HEK293 (cell line): ENCODE measurements at regions not wholly inside any gene's neighbourhood (a gene's known extent, or its start where the extent isn't known, plus 50 kb on each side); places are given as distances from the start of the nearest gene placed in this dataset.

Experiments
- CTCF ChIA-PET: fragments of 350-600 bp; formaldehyde crosslinking; extraction: SDS; loops from one replicate; lab custom pipeline; 2021; ENCODE audit warnings: antibody characterized with exemption; lab: Yijun Ruan, JAX
- POLR2A ChIA-PET: fragments of 300-600 bp; formaldehyde crosslinking; extraction: SDS; loops from one replicate; lab custom pipeline; 2020; ENCODE audit warnings: antibody characterized with exemption, inconsistent platforms; lab: Yijun Ruan, JAX
- H3K27ac ChIP-seq: fragments of 200-500 bp; sonication (Bioruptor generic); 2 replicates; pipeline ENCODE4 v1.5.1; 2014; ENCODE audit warnings: low read depth, low read length, control low read depth, inconsistent platforms; ENCODE audit errors: extremely low read depth
- H3K36me3 ChIP-seq, 2 experiments: fragments of 200-500 bp in 1 of 2; sonication (Bioruptor generic) in 1 of 2; 1 replicate in 1 of 2; 2 replicates in 1 of 2; pipeline ENCODE4 v1.5.1; 2014 to 2017; ENCODE audit warnings: inconsistent platforms in 2 of 2, low read length in 2 of 2; ENCODE audit not compliant: control insufficient read depth in 2 of 2, insufficient read depth in 1 of 2
- H3K4me1 ChIP-seq: fragments of 200-500 bp; sonication (Bioruptor generic); 2 replicates; pipeline ENCODE4 v1.5.1; 2014; ENCODE audit warnings: mild to moderate bottlenecking, low read length, inconsistent platforms; ENCODE audit not compliant: control insufficient read depth, insufficient read depth
- H3K4me3 ChIP-seq: 2 replicates; pipeline ENCODE4 v1.5.1; 2011; ENCODE audit warnings: low read depth, mild to moderate bottlenecking, control low read depth, low read length, moderate library complexity
- H3K9me3 ChIP-seq: fragments of 200-500 bp; sonication (Bioruptor generic); 2 replicates; pipeline ENCODE4 v1.5.1; 2014; ENCODE audit warnings: low read depth, low read length, inconsistent platforms; ENCODE audit not compliant: control insufficient read depth, insufficient read depth
- ATF2 ChIP-seq: fragments of 450-650 bp; formaldehyde crosslinking; IDR thresholded peaks from 2 replicates; pipeline ENCODE4 v1.5.1; 2016; ENCODE audit warnings: missing biosample characterization, missing genetic modification characterization, low read depth
- EGR2 ChIP-seq: fragments of 450-650 bp; formaldehyde crosslinking; IDR thresholded peaks from 2 replicates; pipeline ENCODE4 v1.5.1; 2016; ENCODE audit warnings: low read depth, missing biosample characterization, missing genetic modification characterization
- GFI1B ChIP-seq: fragments of 450-650 bp; formaldehyde crosslinking; IDR thresholded peaks from 2 replicates; pipeline ENCODE4 v1.5.1; 2016; ENCODE audit warnings: missing biosample characterization, missing genetic modification characterization
- PATZ1 ChIP-seq: fragments of 450-650 bp; formaldehyde crosslinking; IDR thresholded peaks from 2 replicates; pipeline ENCODE4 v1.5.1; 2016; ENCODE audit warnings: missing biosample characterization, missing genetic modification characterization
- SCRT2 ChIP-seq: fragments of 450-650 bp; formaldehyde crosslinking; IDR thresholded peaks from 2 replicates; pipeline ENCODE4 v1.5.1; 2016; ENCODE audit warnings: missing biosample characterization, missing genetic modification characterization
- TRIM28 ChIP-seq: IDR thresholded peaks from 2 replicates; pipeline ENCODE4 v1.6.1; 2011; ENCODE audit warnings: low read length, control low read depth, borderline replicate concordance
- ZEB2 ChIP-seq: fragments of 450-650 bp; formaldehyde crosslinking; IDR thresholded peaks from 2 replicates; pipeline ENCODE4 v1.5.1; 2016; ENCODE audit warnings: missing biosample characterization, missing genetic modification characterization
- ZIC2 ChIP-seq: fragments of 450-650 bp; formaldehyde crosslinking; IDR thresholded peaks from 2 replicates; pipeline ENCODE4 v1.5.1; 2016; ENCODE audit warnings: missing biosample characterization, missing genetic modification characterization
- ZNF398 ChIP-seq: fragments of 450-650 bp; formaldehyde crosslinking; IDR thresholded peaks from 2 replicates; pipeline ENCODE4 v1.5.1; 2017; ENCODE audit warnings: missing biosample characterization, missing genetic modification characterization
- ZNF596 ChIP-seq: fragments of 450-650 bp; IDR thresholded peaks from 2 replicates; pipeline ENCODE4 v1.5.0; 2018; ENCODE audit warnings: missing biosample characterization, mild to moderate bottlenecking, missing genetic modification characterization, moderate library complexity
- ZNF600 ChIP-seq: fragments of 450-650 bp; formaldehyde crosslinking; IDR thresholded peaks from 2 replicates; pipeline ENCODE4 v1.5.1; 2016; ENCODE audit warnings: missing biosample characterization, missing genetic modification characterization
- ZNF626 ChIP-seq: fragments of 450-650 bp; sonication (Bioruptor Pico); formaldehyde crosslinking; IDR thresholded peaks from 2 replicates; pipeline ENCODE4 v1.5.1; 2018; ENCODE audit warnings: missing biosample characterization, missing genetic modification characterization, inconsistent platforms
- ZNF629 ChIP-seq: fragments of 450-650 bp; formaldehyde crosslinking; IDR thresholded peaks from 2 replicates; pipeline ENCODE4 v1.5.1; 2017; ENCODE audit warnings: missing biosample characterization, missing genetic modification characterization
- ZNF664 ChIP-seq: fragments of 450-650 bp; formaldehyde crosslinking; IDR thresholded peaks from 2 replicates; pipeline ENCODE4 v1.5.1; 2016; ENCODE audit warnings: missing biosample characterization, missing genetic modification characterization
- ZNF704 ChIP-seq: fragments of 450-650 bp; formaldehyde crosslinking; IDR thresholded peaks from 2 replicates; pipeline ENCODE4 v1.5.1; 2016; ENCODE audit warnings: missing biosample characterization, missing genetic modification characterization
- ZNF768 ChIP-seq: fragments of 450-650 bp; formaldehyde crosslinking; IDR thresholded peaks from 2 replicates; pipeline ENCODE4 v1.5.1; 2018; ENCODE audit warnings: missing biosample characterization, mild to moderate bottlenecking, missing genetic modification characterization

GRCh38 chr15:66961407-66961884, 104.0 kb upstream of the SMAD3 start (continued):
- TF ChIP-seq ZEB2 (tag by site-specific recombination) = peak; percentile 40; the same call in 1 of the 2 replicates
- peak; percentile 50; the same call in 1 of the 2 replicates for TF ChIP-seq EGR2 (tag by site-specific recombination)
- peak; percentile 86 for TF ChIP-seq GFI1B (tag by site-specific recombination)
- TF ChIP-seq ZNF629 (tag by site-specific recombination) = peak; percentile 73
- TF ChIP-seq ZNF596 (tag by site-specific recombination) = no peak
- TF ChIP-seq PATZ1 (tag by site-specific recombination) = peak; percentile 48; the same call in 1 of the 2 replicates
- TF ChIP-seq ZNF600 (tag by site-specific recombination) = peak; percentile 62; the same call in 1 of the 2 replicates
- TF ChIP-seq ATF2 = peak; percentile 62; the same call in 1 of the 2 replicates
- peak; percentile 72 for TF ChIP-seq ZIC2 (tag by site-specific recombination)
- TF ChIP-seq ZNF704 (tag by site-specific recombination) = no peak
- TF ChIP-seq ZNF398 (tag by site-specific recombination) = peak; percentile 19

- Histone ChIP-seq H3K9me3 (no peaks in the 10 kb centered on the region), H3K27ac (no peak overlapping the region), H3K36me3 (no peaks in the 10 kb centered on the region), H3K4me1 (no peaks in the 10 kb centered on the region), H3K4me3 (no peak overlapping the region)
- POLR2A ChIA-PET = interaction anchor here (0.8 to 1.1 kb wide), 2 partner anchors 8 to 103 kb away, joined by 3 to 5 read pairs; partner anchors contain the start of gene SMAD3
- CTCF ChIA-PET = interaction anchor here (1.3 to 3.1 kb wide), 2 partner anchors 15 to 39 kb away, joined by 3 to 13 read pairs; no protein-coding TSS in a partner anchor
- TF ChIP-seq ZNF626 = no peak
- peak; percentile 60 for TF ChIP-seq SCRT2 (tag by site-specific recombination)
Measured at GRCh38 chr15:66961901-66962300, 103.5 kb upstream of the SMAD3 start.

- CTCF ChIA-PET = interaction anchor here (1.3 kb wide), 1 partner anchor 39 kb away, joined by 3 read pairs; no protein-coding TSS in a partner anchor
- no peaks in the 10 kb centered on the region for H3K36me3 ChIP-seq
- POLR2A ChIA-PET = interaction anchor here (1.1 kb wide), 1 partner anchor 102 kb away, joined by 5 read pairs; the partner anchor contains the start of gene SMAD3
- no peaks in the 10 kb centered on the region for H3K9me3 ChIP-seq
- H3K4me1 ChIP-seq = no peaks in the 10 kb centered on the region
- TF ChIP-seq TRIM28 = no peak
- peak; percentile 35; the same call in 1 of the 2 replicates for TF ChIP-seq ZNF664
- peak; percentile 81 for TF ChIP-seq ZNF768 (tag by site-specific recombination)
- no peak overlapping the region for H3K4me3 ChIP-seq
- no peak overlapping the region for H3K27ac ChIP-seq
Measured at GRCh38 chr15:66962522-66962921, 102.9 kb upstream of the SMAD3 start.
